OCI-LY3 (cell line): ENCODE measurements at regions not wholly inside any gene's neighbourhood (a gene's known extent, or its start where the extent isn't known, plus 50 kb on each side); places are given as distances from the start of the nearest gene placed in this dataset.
"Not testable (repeated sequence)": the region's sequence is repeated elsewhere in the genome, so short reads cannot be mapped to it uniquely, and the experiment has no call there.

Source experiments
- H2AFZ ChIP-seq: fragments of 200-600, 300-600 bp; shearing (Covaris generic); 2 replicates; pipeline ENCODE4 v1.6.0; 2014; ENCODE audit warnings: antibody characterized with exemption, low read depth, low read length
- H3K27ac ChIP-seq: fragments of 200-600, 300-600 bp; sonication (generic); 2 replicates; pipeline ENCODE4 v1.5.1; 2014; ENCODE audit warnings: mild to moderate bottlenecking, low read length, moderate library complexity, mixed read lengths
- H3K27me3 ChIP-seq: fragments of 200-600, 300-600 bp; sonication (generic); 2 replicates; pipeline ENCODE4 v1.6.1; 2014; ENCODE audit warnings: low read depth, low read length, mixed read lengths
- H3K36me3 ChIP-seq: fragments of 200-600, 300-600 bp; sonication (generic); replicated peaks from 2 replicates; pipeline ENCODE3; 2014; ENCODE audit warnings: low read depth, low read length, mixed read lengths
- H3K4me1 ChIP-seq: fragments of 300-600, 200-600 bp; sonication (generic); 2 replicates; pipeline ENCODE4 v1.6.1; 2014; ENCODE audit warnings: low read length, mixed read lengths
- H3K4me2 ChIP-seq: fragments of 200-600, 300-600 bp; sonication (generic); 2 replicates; pipeline ENCODE4 v1.6.1; 2014; ENCODE audit warnings: low read length, mixed read lengths
- H3K4me3 ChIP-seq: fragments of 300-600, 200-600 bp; sonication (generic); 2 replicates; pipeline ENCODE4 v1.5.1; 2014; ENCODE audit warnings: antibody characterized with exemption, mild to moderate bottlenecking, low read length, moderate library complexity
- H3K79me2 ChIP-seq: fragments of 300-600, 200-600 bp; shearing (Covaris generic); 2 replicates; pipeline ENCODE4 v1.6.1; 2014; ENCODE audit warnings: mild to moderate bottlenecking, low read length, mixed read lengths
- H3K9ac ChIP-seq: fragments of 300-600, 200-600 bp; shearing (Covaris generic); 2 replicates; pipeline ENCODE4 v1.6.0; 2014; ENCODE audit warnings: mild to moderate bottlenecking, low read length, moderate library complexity
- H3K9me3 ChIP-seq: fragments of 200-600, 300-600 bp; shearing (Covaris generic); 2 replicates; pipeline ENCODE4 v1.6.1; 2014; ENCODE audit warnings: low read length, mixed read lengths; ENCODE audit not compliant: insufficient read depth
- H4K20me1 ChIP-seq: fragments of 200-600, 300-600 bp; sonication (generic); 2 replicates; pipeline ENCODE4 v1.6.1; 2016; ENCODE audit warnings: low read length, mixed read lengths; ENCODE audit not compliant: insufficient read depth
- EZH2phosphoT487 ChIP-seq: fragments of 200-600 bp; shearing (Covaris generic); IDR thresholded peaks from 2 replicates; pipeline ENCODE4 v1.6.1; 2018; ENCODE audit warnings: antibody characterized with exemption, mixed run types, low read depth
- TF ChIP-seq, protein P1 (sequence below): fragments of 200-600, 300-600 bp; sonication (generic); IDR thresholded peaks from 2 replicates; pipeline ENCODE4 v1.5.1; 2014; ENCODE audit warnings: antibody characterized with exemption, low read length, low read depth

DNA sequence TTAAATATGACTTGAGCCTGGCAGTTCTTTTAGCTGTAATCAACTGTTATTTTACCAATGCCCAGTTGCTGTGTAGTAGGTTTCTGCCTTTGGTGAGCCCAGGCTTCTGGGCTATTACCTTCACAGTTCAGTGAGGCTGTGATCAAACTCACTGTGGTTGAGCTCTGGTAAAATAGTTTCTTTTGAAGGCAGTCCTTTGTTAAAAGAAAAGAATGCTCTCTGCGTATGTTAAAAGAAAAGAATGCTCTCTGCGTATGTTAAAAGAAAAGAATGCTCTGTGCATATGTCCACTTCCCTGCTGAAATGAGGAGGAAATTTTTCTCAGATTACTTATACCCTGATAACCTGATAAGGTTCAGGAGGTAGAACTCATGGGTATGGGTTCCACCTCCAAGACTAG lies 244.3 kb downstream of the RNF144A start:
- Histone ChIP-seq H3K79me2 (no peaks in the 10 kb centered on the region), H2AFZ (no peak overlapping the region), H3K9me3 (no peaks in the 10 kb centered on the region), H3K4me2 (no peak overlapping the region), H3K27ac (no peak overlapping the region), H3K9ac (no peak overlapping the region), H3K36me3 (no peaks in the 10 kb centered on the region), H3K4me1 (no peaks in the 10 kb centered on the region), H3K27me3 (peaks cover 4% of the 10 kb centered on the region; the same call in 1 of the 2 replicates), H3K4me3 (no peak overlapping the region), H4K20me1 (no peaks in the 10 kb centered on the region)
- TF ChIP-seq EZH2phosphoT487: no peak
- TF ChIP-seq, protein P1, sequence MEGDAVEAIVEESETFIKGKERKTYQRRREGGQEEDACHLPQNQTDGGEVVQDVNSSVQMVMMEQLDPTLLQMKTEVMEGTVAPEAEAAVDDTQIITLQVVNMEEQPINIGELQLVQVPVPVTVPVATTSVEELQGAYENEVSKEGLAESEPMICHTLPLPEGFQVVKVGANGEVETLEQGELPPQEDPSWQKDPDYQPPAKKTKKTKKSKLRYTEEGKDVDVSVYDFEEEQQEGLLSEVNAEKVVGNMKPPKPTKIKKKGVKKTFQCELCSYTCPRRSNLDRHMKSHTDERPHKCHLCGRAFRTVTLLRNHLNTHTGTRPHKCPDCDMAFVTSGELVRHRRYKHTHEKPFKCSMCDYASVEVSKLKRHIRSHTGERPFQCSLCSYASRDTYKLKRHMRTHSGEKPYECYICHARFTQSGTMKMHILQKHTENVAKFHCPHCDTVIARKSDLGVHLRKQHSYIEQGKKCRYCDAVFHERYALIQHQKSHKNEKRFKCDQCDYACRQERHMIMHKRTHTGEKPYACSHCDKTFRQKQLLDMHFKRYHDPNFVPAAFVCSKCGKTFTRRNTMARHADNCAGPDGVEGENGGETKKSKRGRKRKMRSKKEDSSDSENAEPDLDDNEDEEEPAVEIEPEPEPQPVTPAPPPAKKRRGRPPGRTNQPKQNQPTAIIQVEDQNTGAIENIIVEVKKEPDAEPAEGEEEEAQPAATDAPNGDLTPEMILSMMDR: no peak

DNA sequence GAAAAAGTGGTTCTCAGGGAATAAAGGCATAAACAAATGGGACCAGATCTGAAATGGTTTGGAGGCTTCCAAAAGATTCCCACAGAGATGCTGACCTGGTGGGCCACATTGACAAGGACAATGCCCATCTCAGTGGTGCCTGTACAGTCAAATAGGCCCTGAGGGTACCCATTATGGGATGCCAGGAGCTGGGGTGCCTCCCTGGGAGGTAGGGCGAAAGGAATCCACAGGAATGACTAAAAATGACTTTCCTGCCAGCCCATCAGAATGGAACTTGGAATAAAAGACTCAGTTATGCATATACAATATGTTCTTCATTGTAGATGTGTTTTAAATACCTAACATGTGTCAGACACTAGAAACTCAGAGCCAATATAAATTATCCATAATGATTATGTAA lies 248.5 kb downstream of the RNF144A start:
- no peak for TF ChIP-seq EZH2phosphoT487
- TF ChIP-seq, protein P1: no peak
- no peaks in the 10 kb centered on the region for H4K20me1 ChIP-seq
- no peaks in the 10 kb centered on the region for H3K4me1 ChIP-seq
- H2AFZ ChIP-seq: no peak overlapping the region
- no peak overlapping the region for H3K4me3 ChIP-seq
- no peaks in the 10 kb centered on the region for H3K36me3 ChIP-seq
- no peak overlapping the region for H3K4me2 ChIP-seq
- no peak overlapping the region for H3K9ac ChIP-seq
- H3K9me3 ChIP-seq: no peaks in the 10 kb centered on the region
- peaks cover 24% of the 10 kb centered on the region for H3K27me3 ChIP-seq
- H3K79me2 ChIP-seq: no peaks in the 10 kb centered on the region
- H3K27ac ChIP-seq: no peak overlapping the region

DNA sequence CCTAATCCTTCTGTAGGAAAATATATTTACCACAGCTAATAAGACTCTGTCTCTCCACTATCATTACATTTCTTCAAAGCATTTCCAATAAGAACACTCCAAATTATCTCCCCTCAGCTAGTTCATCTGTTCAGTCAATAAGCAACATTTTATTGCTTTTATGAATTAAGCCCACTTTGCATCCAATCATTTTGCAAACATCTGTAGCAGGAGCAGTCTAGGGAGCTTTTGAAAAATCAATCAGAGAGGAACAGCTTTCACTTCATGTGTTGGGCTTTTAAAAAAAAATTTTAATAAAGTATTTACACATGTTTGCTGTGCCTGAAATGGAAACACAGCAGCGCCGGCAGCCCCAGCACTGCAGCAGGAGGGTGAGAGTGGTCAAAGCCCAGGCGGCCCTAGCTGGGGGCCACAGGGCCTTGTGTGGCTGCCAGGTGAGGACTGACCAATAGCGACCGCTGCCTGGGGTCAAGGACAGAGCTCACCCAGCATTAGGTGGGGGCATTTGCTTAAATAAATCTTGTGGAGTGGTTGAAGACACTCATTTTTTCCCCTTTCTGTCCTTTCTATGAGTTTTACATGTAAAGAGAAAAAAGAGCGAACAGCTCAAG lies 250.7 kb downstream of the RNF144A start:
- Histone ChIP-seq H3K27me3 (peaks cover 39% of the 10 kb centered on the region), H3K4me2 (no peak overlapping the region), H2AFZ (no peak overlapping the region), H3K4me3 (no peak overlapping the region), H4K20me1 (no peaks in the 10 kb centered on the region), H3K36me3 (no peaks in the 10 kb centered on the region), H3K4me1 (no peaks in the 10 kb centered on the region), H3K9ac (no peak overlapping the region), H3K27ac (no peak overlapping the region), H3K79me2 (no peaks in the 10 kb centered on the region), H3K9me3 (no peaks in the 10 kb centered on the region)
- no peak for TF ChIP-seq EZH2phosphoT487
- TF ChIP-seq, protein P1: no peak

DNA sequence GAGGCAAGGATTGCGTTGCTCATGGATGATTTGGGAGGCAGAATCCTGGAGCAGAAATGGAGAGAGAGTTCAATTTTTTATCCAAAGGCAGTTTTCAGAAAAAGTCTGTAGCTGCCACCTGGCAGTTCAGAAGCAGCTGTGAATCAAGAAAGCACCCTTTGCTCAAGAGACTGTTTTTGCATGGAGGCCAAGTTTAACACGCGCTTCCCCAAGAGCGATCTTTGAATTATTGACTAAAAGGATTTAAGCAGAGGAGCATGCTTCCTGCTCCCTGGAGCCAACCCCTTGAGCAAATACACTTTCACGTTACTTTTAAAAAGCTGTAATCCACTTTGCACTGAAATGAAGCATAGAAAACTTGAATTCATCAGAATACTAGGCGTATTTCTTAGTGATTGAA lies 252.4 kb downstream of the RNF144A start:
- Histone ChIP-seq H4K20me1 (no peaks in the 10 kb centered on the region), H3K9me3 (no peaks in the 10 kb centered on the region), H2AFZ (no peak overlapping the region), H3K4me2 (no peak overlapping the region), H3K27me3 (peaks cover 39% of the 10 kb centered on the region), H3K4me1 (no peaks in the 10 kb centered on the region), H3K79me2 (no peaks in the 10 kb centered on the region), H3K27ac (no peak overlapping the region), H3K9ac (no peak overlapping the region), H3K36me3 (no peaks in the 10 kb centered on the region), H3K4me3 (no peak overlapping the region)
- TF ChIP-seq, protein P1: no peak
- no peak for TF ChIP-seq EZH2phosphoT487

DNA sequence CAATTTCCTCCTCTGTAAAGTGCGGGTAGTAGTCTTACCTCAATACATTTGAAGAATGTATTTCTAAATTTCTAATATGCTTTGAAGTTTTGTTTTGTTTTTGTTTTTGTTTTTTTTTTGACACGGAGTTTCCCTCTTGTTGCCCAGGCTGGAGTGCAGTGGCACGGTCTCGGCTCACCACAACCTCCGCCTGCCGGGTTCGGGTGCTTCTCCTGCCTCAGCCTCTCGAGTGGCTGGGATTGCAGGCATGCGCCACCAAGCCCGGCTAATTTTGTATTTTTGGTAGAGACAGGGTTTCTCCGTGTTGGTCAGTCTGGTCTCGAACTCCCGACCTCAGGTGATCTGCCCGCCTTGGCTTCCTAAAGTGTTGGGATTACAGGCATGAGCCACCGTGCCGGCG lies 261.8 kb downstream of the RNF144A start:
- H4K20me1 ChIP-seq, H3K9me3 ChIP-seq, H3K27me3 ChIP-seq, H3K9ac ChIP-seq, H3K4me1 ChIP-seq, H3K36me3 ChIP-seq, H3K4me3 ChIP-seq, H2AFZ ChIP-seq, H3K4me2 ChIP-seq, H3K79me2 ChIP-seq, H3K27ac ChIP-seq: not testable (repeated sequence)
